Keratinocyte (primary cell): ENCODE measurements at regions not wholly inside any gene's neighbourhood (a gene's known extent, or its start where the extent isn't known, plus 50 kb on each side); places are given as distances from the start of the nearest gene placed in this dataset.

Source experiments
- CTCF ChIP-seq, 3 experiments: IDR thresholded peaks in 1 of 3; conservative IDR thresholded peaks in 1 of 3; optimal IDR thresholded peaks in 1 of 3; 2 replicates in 2 of 3; 3 replicates in 1 of 3; pipeline versions ENCODE3 to v1.5.1; 2011; ENCODE audit warnings: low read length in 3 of 3, mild to moderate bottlenecking in 3 of 3, moderate library complexity in 2 of 3, control low read depth in 1 of 3, inconsistent platforms in 1 of 3; ENCODE audit not compliant: insufficient read depth in 2 of 3; ENCODE audit errors: extremely low read depth in 1 of 3
- EZH2 ChIP-seq: IDR thresholded peaks from one replicate; pipeline ENCODE4 v1.6.1; 2012; ENCODE audit warnings: inconsistent platforms, mild to moderate bottlenecking, low read length, moderate library complexity

GRCh38 chr22:49363526-49364230 lies 464.0 kb downstream of the BRD1 start:
- no peak for TF ChIP-seq CTCF (optimal IDR thresholded peaks at IDR 0.05 in 1 of 3, IDR thresholded peaks at IDR 0.05 in 1 of 3, conservative IDR thresholded peaks at IDR 0.05 in 1 of 3; ENCODE audit: extremely low read depth in 1 of 3, insufficient read depth in 2 of 3, low read length in 3 of 3)
- no peak for TF ChIP-seq EZH2
